OCI-LY3 (cell line): ENCODE measurements at regions not wholly inside any gene's neighbourhood (a gene's known extent, or its start where the extent isn't known, plus 50 kb on each side); places are given as distances from the start of the nearest gene placed in this dataset.

ENCODE experiments used
- H2AFZ ChIP-seq: fragments of 200-600, 300-600 bp; shearing (Covaris generic); 2 replicates; pipeline ENCODE4 v1.6.0; 2014; ENCODE audit warnings: antibody characterized with exemption, low read depth, low read length
- H3K27ac ChIP-seq: fragments of 200-600, 300-600 bp; sonication (generic); 2 replicates; pipeline ENCODE4 v1.5.1; 2014; ENCODE audit warnings: mild to moderate bottlenecking, low read length, moderate library complexity, mixed read lengths
- H3K27me3 ChIP-seq: fragments of 200-600, 300-600 bp; sonication (generic); 2 replicates; pipeline ENCODE4 v1.6.1; 2014; ENCODE audit warnings: low read depth, low read length, mixed read lengths
- H3K36me3 ChIP-seq: fragments of 200-600, 300-600 bp; sonication (generic); replicated peaks from 2 replicates; pipeline ENCODE3; 2014; ENCODE audit warnings: low read depth, low read length, mixed read lengths
- H3K4me1 ChIP-seq: fragments of 300-600, 200-600 bp; sonication (generic); 2 replicates; pipeline ENCODE4 v1.6.1; 2014; ENCODE audit warnings: low read length, mixed read lengths
- H3K4me2 ChIP-seq: fragments of 200-600, 300-600 bp; sonication (generic); 2 replicates; pipeline ENCODE4 v1.6.1; 2014; ENCODE audit warnings: low read length, mixed read lengths
- H3K4me3 ChIP-seq: fragments of 300-600, 200-600 bp; sonication (generic); 2 replicates; pipeline ENCODE4 v1.5.1; 2014; ENCODE audit warnings: antibody characterized with exemption, mild to moderate bottlenecking, low read length, moderate library complexity
- H3K79me2 ChIP-seq: fragments of 300-600, 200-600 bp; shearing (Covaris generic); 2 replicates; pipeline ENCODE4 v1.6.1; 2014; ENCODE audit warnings: mild to moderate bottlenecking, low read length, mixed read lengths
- H3K9ac ChIP-seq: fragments of 300-600, 200-600 bp; shearing (Covaris generic); 2 replicates; pipeline ENCODE4 v1.6.0; 2014; ENCODE audit warnings: mild to moderate bottlenecking, low read length, moderate library complexity
- H3K9me3 ChIP-seq: fragments of 200-600, 300-600 bp; shearing (Covaris generic); 2 replicates; pipeline ENCODE4 v1.6.1; 2014; ENCODE audit warnings: low read length, mixed read lengths; ENCODE audit not compliant: insufficient read depth
- H4K20me1 ChIP-seq: fragments of 200-600, 300-600 bp; sonication (generic); 2 replicates; pipeline ENCODE4 v1.6.1; 2016; ENCODE audit warnings: low read length, mixed read lengths; ENCODE audit not compliant: insufficient read depth
- EZH2phosphoT487 ChIP-seq: fragments of 200-600 bp; shearing (Covaris generic); IDR thresholded peaks from 2 replicates; pipeline ENCODE4 v1.6.1; 2018; ENCODE audit warnings: antibody characterized with exemption, mixed run types, low read depth
- TF ChIP-seq, protein P1 (sequence below): fragments of 200-600, 300-600 bp; sonication (generic); IDR thresholded peaks from 2 replicates; pipeline ENCODE4 v1.5.1; 2014; ENCODE audit warnings: antibody characterized with exemption, low read length, low read depth

DNA sequence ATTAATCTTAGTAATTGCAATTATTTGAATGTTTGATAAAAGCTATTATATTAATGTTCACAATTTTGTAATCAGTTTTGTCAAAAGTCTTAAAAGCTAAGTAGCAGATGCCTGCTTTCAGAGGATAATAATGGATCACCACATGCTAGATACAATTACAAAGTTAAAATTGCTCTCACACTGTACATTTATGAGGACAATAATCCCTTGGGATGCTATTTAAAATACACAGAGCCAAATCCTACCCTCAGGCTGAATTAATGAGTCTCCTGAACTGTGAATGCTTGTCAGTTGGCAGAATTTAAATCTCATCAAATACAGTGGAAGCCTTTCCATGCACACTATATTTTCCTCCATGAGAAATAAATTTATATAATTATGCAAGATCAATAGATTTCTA is 153.3 kb upstream of the SYNCRIP start:
- TF ChIP-seq, protein P1, sequence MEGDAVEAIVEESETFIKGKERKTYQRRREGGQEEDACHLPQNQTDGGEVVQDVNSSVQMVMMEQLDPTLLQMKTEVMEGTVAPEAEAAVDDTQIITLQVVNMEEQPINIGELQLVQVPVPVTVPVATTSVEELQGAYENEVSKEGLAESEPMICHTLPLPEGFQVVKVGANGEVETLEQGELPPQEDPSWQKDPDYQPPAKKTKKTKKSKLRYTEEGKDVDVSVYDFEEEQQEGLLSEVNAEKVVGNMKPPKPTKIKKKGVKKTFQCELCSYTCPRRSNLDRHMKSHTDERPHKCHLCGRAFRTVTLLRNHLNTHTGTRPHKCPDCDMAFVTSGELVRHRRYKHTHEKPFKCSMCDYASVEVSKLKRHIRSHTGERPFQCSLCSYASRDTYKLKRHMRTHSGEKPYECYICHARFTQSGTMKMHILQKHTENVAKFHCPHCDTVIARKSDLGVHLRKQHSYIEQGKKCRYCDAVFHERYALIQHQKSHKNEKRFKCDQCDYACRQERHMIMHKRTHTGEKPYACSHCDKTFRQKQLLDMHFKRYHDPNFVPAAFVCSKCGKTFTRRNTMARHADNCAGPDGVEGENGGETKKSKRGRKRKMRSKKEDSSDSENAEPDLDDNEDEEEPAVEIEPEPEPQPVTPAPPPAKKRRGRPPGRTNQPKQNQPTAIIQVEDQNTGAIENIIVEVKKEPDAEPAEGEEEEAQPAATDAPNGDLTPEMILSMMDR: no peak
- no peak for TF ChIP-seq EZH2phosphoT487
- Histone ChIP-seq H2AFZ (no peak overlapping the region), H3K4me2 (no peak overlapping the region), H3K27me3 (no peaks in the 10 kb centered on the region), H3K36me3 (no peaks in the 10 kb centered on the region), H3K27ac (no peak overlapping the region), H3K4me1 (no peaks in the 10 kb centered on the region), H3K4me3 (no peak overlapping the region), H4K20me1 (no peaks in the 10 kb centered on the region), H3K79me2 (no peaks in the 10 kb centered on the region), H3K9ac (no peak overlapping the region), H3K9me3 (no peaks in the 10 kb centered on the region)

DNA sequence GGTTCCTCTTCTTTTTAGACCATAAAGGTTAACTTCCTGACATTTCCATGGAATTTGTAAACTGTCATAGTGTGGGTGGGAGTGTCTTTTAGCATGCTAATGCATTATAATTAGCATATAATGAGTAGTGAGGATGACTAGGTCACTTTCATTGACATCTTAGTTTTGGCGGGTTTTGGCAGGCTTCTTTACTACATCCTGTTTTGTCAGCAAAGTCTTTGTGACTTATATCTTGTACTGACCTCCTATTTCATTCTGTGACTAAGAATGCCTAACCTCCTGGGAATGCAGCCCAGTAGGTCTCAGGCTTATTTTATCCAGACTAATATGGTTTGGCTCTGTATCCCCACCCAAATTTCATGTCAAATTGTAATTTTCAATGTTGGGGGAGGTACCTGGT is 149.6 kb upstream of the SYNCRIP start:
- no peak overlapping the region for H3K4me3 ChIP-seq
- H4K20me1 ChIP-seq: no peaks in the 10 kb centered on the region
- no peak overlapping the region for H3K9ac ChIP-seq
- no peaks in the 10 kb centered on the region for H3K79me2 ChIP-seq
- H3K27ac ChIP-seq: no peak overlapping the region
- H3K4me2 ChIP-seq: no peak overlapping the region
- TF ChIP-seq, protein P1: no peak
- TF ChIP-seq EZH2phosphoT487: no peak
- no peaks in the 10 kb centered on the region for H3K36me3 ChIP-seq
- no peak overlapping the region for H2AFZ ChIP-seq
- no peaks in the 10 kb centered on the region for H3K4me1 ChIP-seq
- no peaks in the 10 kb centered on the region for H3K9me3 ChIP-seq
- no peaks in the 10 kb centered on the region for H3K27me3 ChIP-seq

DNA sequence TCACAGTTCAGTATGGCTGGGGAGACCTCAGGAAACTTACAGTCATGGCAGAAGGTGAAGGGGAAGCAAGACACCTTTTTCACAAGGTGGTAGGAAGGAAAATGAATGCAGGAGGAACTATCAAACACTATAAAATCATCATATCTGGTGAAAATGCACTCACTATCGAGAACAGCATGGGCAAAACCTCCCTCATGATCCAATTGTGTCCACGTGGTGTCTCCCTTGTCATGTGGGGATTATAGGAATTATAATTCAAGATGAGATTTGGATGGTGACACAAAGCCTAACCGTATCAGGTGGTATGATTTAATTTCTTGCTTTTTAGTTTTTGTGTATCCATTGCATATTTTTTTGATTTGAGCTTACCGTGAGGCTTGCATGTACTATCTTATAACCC is 133.2 kb upstream of the SYNCRIP start:
- no peaks in the 10 kb centered on the region for H3K9me3 ChIP-seq
- H3K27ac ChIP-seq: no peak overlapping the region
- no peak overlapping the region for H3K9ac ChIP-seq
- H3K36me3 ChIP-seq: no peaks in the 10 kb centered on the region
- no peak overlapping the region for H2AFZ ChIP-seq
- TF ChIP-seq, protein P1: no peak
- TF ChIP-seq EZH2phosphoT487: no peak
- H3K4me1 ChIP-seq: no peaks in the 10 kb centered on the region
- no peak overlapping the region for H3K4me2 ChIP-seq
- H3K27me3 ChIP-seq: no peaks in the 10 kb centered on the region
- H3K4me3 ChIP-seq: no peak overlapping the region
- H3K79me2 ChIP-seq: no peaks in the 10 kb centered on the region
- H4K20me1 ChIP-seq: no peaks in the 10 kb centered on the region

DNA sequence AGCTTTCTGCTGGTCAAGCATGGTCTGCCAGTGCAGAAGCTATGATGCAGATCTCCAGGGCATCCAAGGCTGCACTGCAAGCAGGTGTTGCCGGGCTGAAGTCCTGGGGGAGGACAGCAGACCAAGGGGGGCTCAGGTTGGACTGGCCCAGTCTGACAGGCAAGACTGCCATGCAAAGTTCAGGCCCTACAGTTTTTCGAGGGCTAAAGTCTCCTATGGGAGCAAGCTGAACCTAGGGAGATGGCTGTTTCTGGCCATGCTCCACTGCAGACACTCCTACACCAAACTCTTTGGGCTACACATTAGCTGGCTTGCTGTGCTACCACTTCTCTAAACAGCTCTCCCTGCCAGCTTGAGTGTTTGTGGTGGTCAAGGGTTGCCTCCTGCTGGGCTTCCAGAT is 130.0 kb upstream of the SYNCRIP start:
- H3K27ac ChIP-seq: no peak overlapping the region
- H2AFZ ChIP-seq: no peak overlapping the region
- H3K4me1 ChIP-seq: no peaks in the 10 kb centered on the region
- TF ChIP-seq EZH2phosphoT487: no peak
- TF ChIP-seq, protein P1: no peak
- no peak overlapping the region for H3K9ac ChIP-seq
- no peaks in the 10 kb centered on the region for H3K9me3 ChIP-seq
- no peaks in the 10 kb centered on the region for H3K79me2 ChIP-seq
- no peak overlapping the region for H3K4me2 ChIP-seq
- H3K36me3 ChIP-seq: no peaks in the 10 kb centered on the region
- H4K20me1 ChIP-seq: no peaks in the 10 kb centered on the region
- H3K27me3 ChIP-seq: no peaks in the 10 kb centered on the region
- H3K4me3 ChIP-seq: no peak overlapping the region
